ENCODE measurements at regions not wholly inside any gene's neighbourhood (a gene's known extent, or its start where the extent isn't known, plus 50 kb on each side); places are given as distances from the start of the nearest gene placed in this dataset.

DNA sequence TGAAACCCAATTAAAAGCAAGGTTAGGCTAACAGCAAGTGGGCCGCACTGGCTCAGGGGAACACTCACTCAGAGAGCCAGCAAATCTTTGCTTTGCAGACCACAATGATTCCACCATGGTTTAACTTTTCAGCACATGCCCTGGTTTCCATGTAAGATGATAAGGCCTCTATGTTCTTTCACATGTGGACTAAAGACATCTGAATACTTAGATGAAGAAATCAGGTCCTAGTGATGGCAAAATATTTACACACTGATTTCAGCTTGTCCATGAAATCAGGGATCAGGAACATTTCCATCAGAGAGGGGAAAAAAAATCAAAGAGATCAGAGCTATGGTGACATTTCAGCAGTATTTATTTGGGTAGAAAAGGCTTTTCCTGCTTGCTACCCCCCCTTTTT is 258.2 kb upstream of the IRX5 start:
- TF ChIP-seq, protein P1, sequence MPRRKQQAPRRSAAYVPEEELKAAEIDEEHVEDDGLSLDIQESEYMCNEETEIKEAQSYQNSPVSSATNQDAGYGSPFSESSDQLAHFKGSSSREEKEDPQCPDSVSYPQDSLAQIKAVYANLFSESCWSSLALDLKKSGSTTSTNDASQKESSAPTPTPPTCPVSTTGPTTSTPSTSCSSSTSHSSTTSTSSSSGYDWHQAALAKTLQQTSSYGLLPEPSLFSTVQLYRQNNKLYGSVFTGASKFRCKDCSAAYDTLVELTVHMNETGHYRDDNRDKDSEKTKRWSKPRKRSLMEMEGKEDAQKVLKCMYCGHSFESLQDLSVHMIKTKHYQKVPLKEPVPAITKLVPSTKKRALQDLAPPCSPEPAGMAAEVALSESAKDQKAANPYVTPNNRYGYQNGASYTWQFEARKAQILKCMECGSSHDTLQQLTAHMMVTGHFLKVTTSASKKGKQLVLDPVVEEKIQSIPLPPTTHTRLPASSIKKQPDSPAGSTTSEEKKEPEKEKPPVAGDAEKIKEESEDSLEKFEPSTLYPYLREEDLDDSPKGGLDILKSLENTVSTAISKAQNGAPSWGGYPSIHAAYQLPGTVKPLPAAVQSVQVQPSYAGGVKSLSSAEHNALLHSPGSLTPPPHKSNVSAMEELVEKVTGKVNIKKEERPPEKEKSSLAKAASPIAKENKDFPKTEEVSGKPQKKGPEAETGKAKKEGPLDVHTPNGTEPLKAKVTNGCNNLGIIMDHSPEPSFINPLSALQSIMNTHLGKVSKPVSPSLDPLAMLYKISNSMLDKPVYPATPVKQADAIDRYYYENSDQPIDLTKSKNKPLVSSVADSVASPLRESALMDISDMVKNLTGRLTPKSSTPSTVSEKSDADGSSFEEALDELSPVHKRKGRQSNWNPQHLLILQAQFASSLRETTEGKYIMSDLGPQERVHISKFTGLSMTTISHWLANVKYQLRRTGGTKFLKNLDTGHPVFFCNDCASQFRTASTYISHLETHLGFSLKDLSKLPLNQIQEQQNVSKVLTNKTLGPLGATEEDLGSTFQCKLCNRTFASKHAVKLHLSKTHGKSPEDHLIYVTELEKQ (tag by site-specific recombination; IDR thresholded peaks at IDR 0.05; ENCODE audit: borderline replicate concordance) = no peak
- TF ChIP-seq, protein P2, sequence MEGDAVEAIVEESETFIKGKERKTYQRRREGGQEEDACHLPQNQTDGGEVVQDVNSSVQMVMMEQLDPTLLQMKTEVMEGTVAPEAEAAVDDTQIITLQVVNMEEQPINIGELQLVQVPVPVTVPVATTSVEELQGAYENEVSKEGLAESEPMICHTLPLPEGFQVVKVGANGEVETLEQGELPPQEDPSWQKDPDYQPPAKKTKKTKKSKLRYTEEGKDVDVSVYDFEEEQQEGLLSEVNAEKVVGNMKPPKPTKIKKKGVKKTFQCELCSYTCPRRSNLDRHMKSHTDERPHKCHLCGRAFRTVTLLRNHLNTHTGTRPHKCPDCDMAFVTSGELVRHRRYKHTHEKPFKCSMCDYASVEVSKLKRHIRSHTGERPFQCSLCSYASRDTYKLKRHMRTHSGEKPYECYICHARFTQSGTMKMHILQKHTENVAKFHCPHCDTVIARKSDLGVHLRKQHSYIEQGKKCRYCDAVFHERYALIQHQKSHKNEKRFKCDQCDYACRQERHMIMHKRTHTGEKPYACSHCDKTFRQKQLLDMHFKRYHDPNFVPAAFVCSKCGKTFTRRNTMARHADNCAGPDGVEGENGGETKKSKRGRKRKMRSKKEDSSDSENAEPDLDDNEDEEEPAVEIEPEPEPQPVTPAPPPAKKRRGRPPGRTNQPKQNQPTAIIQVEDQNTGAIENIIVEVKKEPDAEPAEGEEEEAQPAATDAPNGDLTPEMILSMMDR (tag by site-specific recombination; IDR thresholded peaks at IDR 0.05) = no peak
- TF ChIP-seq YY1 (tag by site-specific recombination; IDR thresholded peaks at IDR 0.05) (no peak), ZNF174 (tag by site-specific recombination; IDR thresholded peaks at IDR 0.05) (no peak), ZNF530 (tag by site-specific recombination; IDR thresholded peaks at IDR 0.05; ENCODE audit: low read depth) (no peak), ZNF513 (tag by site-specific recombination; IDR thresholded peaks at IDR 0.05) (no peak), ZNF133 (tag by site-specific recombination; IDR thresholded peaks at IDR 0.05) (no peak), ZNF175 (tag by site-specific recombination; IDR thresholded peaks at IDR 0.05) (no peak), ZNF416 (tag by site-specific recombination; IDR thresholded peaks at IDR 0.05) (no peak), SETDB1 (IDR thresholded peaks at IDR 0.05; ENCODE audit: insufficient read length, low read length) (no peak), ZNF785 (tag by site-specific recombination; IDR thresholded peaks at IDR 0.05) (no peak), ZNF830 (tag by site-specific recombination; IDR thresholded peaks at IDR 0.05; ENCODE audit: low read depth) (no peak)
- TF ChIP-seq, protein P3, sequence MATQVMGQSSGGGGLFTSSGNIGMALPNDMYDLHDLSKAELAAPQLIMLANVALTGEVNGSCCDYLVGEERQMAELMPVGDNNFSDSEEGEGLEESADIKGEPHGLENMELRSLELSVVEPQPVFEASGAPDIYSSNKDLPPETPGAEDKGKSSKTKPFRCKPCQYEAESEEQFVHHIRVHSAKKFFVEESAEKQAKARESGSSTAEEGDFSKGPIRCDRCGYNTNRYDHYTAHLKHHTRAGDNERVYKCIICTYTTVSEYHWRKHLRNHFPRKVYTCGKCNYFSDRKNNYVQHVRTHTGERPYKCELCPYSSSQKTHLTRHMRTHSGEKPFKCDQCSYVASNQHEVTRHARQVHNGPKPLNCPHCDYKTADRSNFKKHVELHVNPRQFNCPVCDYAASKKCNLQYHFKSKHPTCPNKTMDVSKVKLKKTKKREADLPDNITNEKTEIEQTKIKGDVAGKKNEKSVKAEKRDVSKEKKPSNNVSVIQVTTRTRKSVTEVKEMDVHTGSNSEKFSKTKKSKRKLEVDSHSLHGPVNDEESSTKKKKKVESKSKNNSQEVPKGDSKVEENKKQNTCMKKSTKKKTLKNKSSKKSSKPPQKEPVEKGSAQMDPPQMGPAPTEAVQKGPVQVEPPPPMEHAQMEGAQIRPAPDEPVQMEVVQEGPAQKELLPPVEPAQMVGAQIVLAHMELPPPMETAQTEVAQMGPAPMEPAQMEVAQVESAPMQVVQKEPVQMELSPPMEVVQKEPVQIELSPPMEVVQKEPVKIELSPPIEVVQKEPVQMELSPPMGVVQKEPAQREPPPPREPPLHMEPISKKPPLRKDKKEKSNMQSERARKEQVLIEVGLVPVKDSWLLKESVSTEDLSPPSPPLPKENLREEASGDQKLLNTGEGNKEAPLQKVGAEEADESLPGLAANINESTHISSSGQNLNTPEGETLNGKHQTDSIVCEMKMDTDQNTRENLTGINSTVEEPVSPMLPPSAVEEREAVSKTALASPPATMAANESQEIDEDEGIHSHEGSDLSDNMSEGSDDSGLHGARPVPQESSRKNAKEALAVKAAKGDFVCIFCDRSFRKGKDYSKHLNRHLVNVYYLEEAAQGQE (tag by site-specific recombination; IDR thresholded peaks at IDR 0.05) = no peak
- TF ChIP-seq, protein P4, sequence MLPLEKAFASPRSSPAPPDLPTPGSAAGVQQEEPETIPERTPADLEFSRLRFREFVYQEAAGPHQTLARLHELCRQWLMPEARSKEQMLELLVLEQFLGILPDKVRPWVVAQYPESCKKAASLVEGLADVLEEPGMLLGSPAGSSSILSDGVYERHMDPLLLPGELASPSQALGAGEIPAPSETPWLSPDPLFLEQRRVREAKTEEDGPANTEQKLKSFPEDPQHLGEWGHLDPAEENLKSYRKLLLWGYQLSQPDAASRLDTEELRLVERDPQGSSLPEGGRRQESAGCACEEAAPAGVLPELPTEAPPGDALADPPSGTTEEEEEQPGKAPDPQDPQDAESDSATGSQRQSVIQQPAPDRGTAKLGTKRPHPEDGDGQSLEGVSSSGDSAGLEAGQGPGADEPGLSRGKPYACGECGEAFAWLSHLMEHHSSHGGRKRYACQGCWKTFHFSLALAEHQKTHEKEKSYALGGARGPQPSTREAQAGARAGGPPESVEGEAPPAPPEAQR (tag by site-specific recombination; IDR thresholded peaks at IDR 0.05) = no peak
